SK-N-MC (cell line): ENCODE measurements at regions not wholly inside any gene's neighbourhood (a gene's known extent, or its start where the extent isn't known, plus 50 kb on each side); places are given as distances from the start of the nearest gene placed in this dataset.

ENCODE experiments used
- DNase-seq: peaks from one replicate; pipeline ENCODE4 v3.0.0-alpha.2; 2011; ENCODE audit warnings: low read depth, low spot score
- H3K27ac ChIP-seq: fragments of 200-600 bp; sonication (generic); 2 replicates; pipeline ENCODE4 v1.5.1; 2016; ENCODE audit warnings: mixed run types
- H3K36me3 ChIP-seq: fragments of 200-600 bp; sonication (generic); 2 replicates; pipeline ENCODE4 v1.6.1; 2017; ENCODE audit warnings: antibody characterized with exemption, low read length, mixed read lengths; ENCODE audit not compliant: insufficient read depth
- H3K4me3 ChIP-seq: fragments of 200-600 bp; sonication (generic); 2 replicates; pipeline ENCODE4 v1.5.1; 2016
- H3K9ac ChIP-seq: fragments of 200-600 bp; sonication (generic); 2 replicates; pipeline ENCODE4 v1.8.0; 2017; ENCODE audit warnings: mixed run types, mixed read lengths; ENCODE audit not compliant: insufficient read length
- H3K9me3 ChIP-seq: fragments of 200-600 bp; sonication (generic); 2 replicates; pipeline ENCODE4 v1.6.1; 2017; ENCODE audit warnings: low read depth, mild to moderate bottlenecking, antibody characterized with exemption, low read length, moderate library complexity, mixed read lengths
- EZH2 ChIP-seq: fragments of 200-600 bp; sonication (generic); IDR thresholded peaks from one replicate; pipeline ENCODE4 v1.6.1; 2017; ENCODE audit warnings: antibody characterized with exemption
- FOXP2 ChIP-seq: optimal IDR thresholded peaks from 2 replicates; pipeline ENCODE3; 2011; ENCODE audit warnings: mild to moderate bottlenecking, moderate library complexity; ENCODE audit not compliant: insufficient read depth; ENCODE audit errors: extremely low read length, control extremely low read depth
- POLR2AphosphoS5 ChIP-seq: IDR thresholded peaks from 2 replicates; pipeline ENCODE4 v1.6.1; 2012; ENCODE audit warnings: mild to moderate bottlenecking, low read depth, low read length, borderline replicate concordance

DNA sequence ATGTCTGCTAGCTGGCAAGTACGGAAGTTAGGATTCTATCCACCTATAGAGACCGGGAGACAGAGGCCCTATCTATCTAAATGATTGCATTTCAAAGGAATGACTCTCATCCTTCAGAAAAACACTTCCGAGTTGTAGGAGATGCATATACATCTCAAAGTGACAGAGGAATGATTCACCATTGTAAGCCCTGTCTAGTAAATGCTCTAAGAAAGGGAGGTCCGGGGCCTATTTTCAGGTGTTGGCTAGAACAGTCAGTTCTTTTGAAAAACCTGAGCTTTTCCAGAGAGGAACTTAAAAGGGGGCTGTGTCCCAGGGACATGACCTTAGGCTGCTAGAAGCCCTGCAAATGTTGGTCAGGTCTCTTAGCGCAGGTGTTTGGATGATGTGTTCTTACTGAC lies 262.9 kb upstream of the IL1RAPL1 start:
- Histone ChIP-seq H3K4me3 (no peak overlapping the region), H3K9ac (no peak overlapping the region), H3K9me3 (no peaks in the 10 kb centered on the region), H3K27ac (no peak overlapping the region), H3K36me3 (no peaks in the 10 kb centered on the region)
- TF ChIP-seq FOXP2 = no peak
- no peak for TF ChIP-seq POLR2AphosphoS5
- no peak for TF ChIP-seq EZH2
- DNase-seq = no peak

- no peak overlapping the region for H3K9ac ChIP-seq
- no peaks in the 10 kb centered on the region for H3K9me3 ChIP-seq
- no peaks in the 10 kb centered on the region for H3K36me3 ChIP-seq
- TF ChIP-seq EZH2 (no peak), FOXP2 (no peak), POLR2AphosphoS5 (no peak)
- DNase-seq = no peak
- H3K4me3 ChIP-seq = no peak overlapping the region
- H3K27ac ChIP-seq = no peak overlapping the region
Observed at GRCh38 chrX:28321286-28321685, 266.0 kb upstream of the IL1RAPL1 start.

GRCh38 chrX:28312965-28313364 lies 274.3 kb upstream of the IL1RAPL1 start:
- H3K9me3 ChIP-seq = no peaks in the 10 kb centered on the region
- H3K4me3 ChIP-seq = no peak overlapping the region
- H3K9ac ChIP-seq = no peak overlapping the region
- TF ChIP-seq EZH2 (no peak), POLR2AphosphoS5 (no peak), FOXP2 (no peak)
- H3K36me3 ChIP-seq = no peaks in the 10 kb centered on the region
- no peak for DNase-seq
- H3K27ac ChIP-seq = no peak overlapping the region

- DNase-seq = no peak
- no peak for TF ChIP-seq EZH2
- no peak overlapping the region for H3K9ac ChIP-seq
- H3K4me3 ChIP-seq = no peak overlapping the region
- no peaks in the 10 kb centered on the region for H3K9me3 ChIP-seq
- H3K36me3 ChIP-seq = no peaks in the 10 kb centered on the region
- H3K27ac ChIP-seq = no peak overlapping the region
Observed at GRCh38 chrX:28312259-28312658, 275.0 kb upstream of the IL1RAPL1 start.

- DNase-seq = no peak
- no peaks in the 10 kb centered on the region for H3K36me3 ChIP-seq
- no peaks in the 10 kb centered on the region for H3K9me3 ChIP-seq
- TF ChIP-seq EZH2 = no peak
- TF ChIP-seq FOXP2 = no peak
- no peak for TF ChIP-seq POLR2AphosphoS5
- no peak overlapping the region for H3K27ac ChIP-seq
- H3K4me3 ChIP-seq = no peak overlapping the region
- H3K9ac ChIP-seq = no peak overlapping the region
Observed at GRCh38 chrX:28311466-28311865, 275.8 kb upstream of the IL1RAPL1 start.

- H3K36me3 ChIP-seq = no peaks in the 10 kb centered on the region
- no peak for DNase-seq
- H3K4me3 ChIP-seq = no peak overlapping the region
- H3K27ac ChIP-seq = no peak overlapping the region
- TF ChIP-seq FOXP2 = no peak
- TF ChIP-seq EZH2 = no peak
- no peak for TF ChIP-seq POLR2AphosphoS5
- no peaks in the 10 kb centered on the region for H3K9me3 ChIP-seq
- H3K9ac ChIP-seq = no peak overlapping the region
Observed at GRCh38 chrX:28303486-28303885, 283.8 kb upstream of the IL1RAPL1 start.

DNA sequence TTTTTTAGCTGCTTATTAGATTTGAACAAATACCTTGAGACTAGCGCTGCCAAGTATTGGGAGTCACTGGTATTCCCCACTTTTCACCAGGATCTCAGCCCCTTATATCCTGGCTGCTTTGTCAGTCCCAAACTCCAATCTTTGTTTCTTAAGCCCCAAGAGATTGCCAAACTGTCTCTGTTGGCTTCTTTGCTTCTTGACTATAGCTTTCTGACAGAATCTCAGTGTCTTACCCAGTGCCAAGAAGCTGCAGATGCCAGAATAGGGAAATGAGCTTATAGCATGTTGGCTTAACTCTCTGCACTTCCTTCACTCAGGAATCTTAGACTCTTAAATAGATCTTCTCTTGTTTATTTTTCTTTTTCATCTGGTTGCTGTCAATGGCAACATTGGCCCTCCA lies 297.5 kb upstream of the DCAF8L1 start:
- no peak for DNase-seq
- no peak overlapping the region for H3K27ac ChIP-seq
- no peak overlapping the region for H3K4me3 ChIP-seq
- no peaks in the 10 kb centered on the region for H3K9me3 ChIP-seq
- no peaks in the 10 kb centered on the region for H3K36me3 ChIP-seq
- no peak overlapping the region for H3K9ac ChIP-seq
- TF ChIP-seq POLR2AphosphoS5 = no peak
- TF ChIP-seq EZH2 = no peak
- TF ChIP-seq FOXP2 = no peak

DNA sequence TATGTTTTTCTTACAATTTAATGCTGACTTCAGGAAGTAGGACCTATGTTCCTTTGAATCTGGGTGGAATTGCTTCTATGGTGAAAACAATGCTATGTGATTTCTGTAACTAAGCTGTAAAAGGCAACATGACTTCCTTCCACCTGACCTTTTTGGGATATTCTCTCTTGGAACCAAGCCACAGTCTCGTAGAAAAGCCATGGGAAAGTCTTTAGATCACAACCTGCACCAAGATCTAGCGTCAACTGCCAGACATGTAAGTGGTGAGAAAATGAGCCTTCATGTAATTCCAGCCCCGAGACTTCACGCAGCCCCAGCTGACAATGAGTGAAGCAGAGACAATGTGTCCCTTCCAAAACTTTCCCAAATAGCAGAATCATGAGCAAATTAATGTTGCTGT lies 297.0 kb upstream of the DCAF8L1 start:
- TF ChIP-seq EZH2 = no peak
- no peak for TF ChIP-seq POLR2AphosphoS5
- no peak for TF ChIP-seq FOXP2
- no peak overlapping the region for H3K27ac ChIP-seq
- no peak overlapping the region for H3K4me3 ChIP-seq
- H3K36me3 ChIP-seq = no peaks in the 10 kb centered on the region
- no peak for DNase-seq
- no peak overlapping the region for H3K9ac ChIP-seq
- no peaks in the 10 kb centered on the region for H3K9me3 ChIP-seq

GRCh38 chrX:28273736-28274135 lies 292.5 kb upstream of the DCAF8L1 start:
- DNase-seq = no peak

GRCh38 chrX:28246675-28247074 lies 265.4 kb upstream of the DCAF8L1 start:
- Histone ChIP-seq H3K9ac (no peak overlapping the region), H3K36me3 (no peaks in the 10 kb centered on the region), H3K9me3 (no peaks in the 10 kb centered on the region), H3K4me3 (no peak overlapping the region), H3K27ac (no peak overlapping the region)
- no peak for DNase-seq
- TF ChIP-seq EZH2 (no peak), POLR2AphosphoS5 (no peak), FOXP2 (no peak)

More at GRCh38 chrX:28273736-28274135, 292.5 kb upstream of the DCAF8L1 start:
- Histone ChIP-seq H3K36me3 (no peaks in the 10 kb centered on the region), H3K4me3 (no peak overlapping the region), H3K9me3 (no peaks in the 10 kb centered on the region), H3K9ac (no peak overlapping the region), H3K27ac (no peak overlapping the region)
- no peak for TF ChIP-seq FOXP2
- no peak for TF ChIP-seq POLR2AphosphoS5
- no peak for TF ChIP-seq EZH2
